Gastrocnemius medialis (tissue), 4 donors: ENCODE measurements at regions not wholly inside any gene's neighbourhood (a gene's known extent, or its start where the extent isn't known, plus 50 kb on each side); places are given as distances from the start of the nearest gene placed in this dataset.

Experiments
- POLR2A ChIP-seq, 2 donors: fragments of 450-650 bp; IDR thresholded peaks; one replicate each; pipeline ENCODE4 v1.6.1; 2017; ENCODE audit warnings: antibody characterized with exemption in 2 of 2, mild to moderate bottlenecking in 2 of 2, moderate library complexity in 2 of 2
- TF ChIP-seq, protein P1 (sequence below), 5 experiments: fragments of 450-650 bp in 3 of 5; fragments of 200-600 bp in 2 of 5; sonication (generic) in 2 of 5; IDR thresholded peaks in 4 of 5; conservative IDR thresholded peaks in 1 of 5; 1 replicate in 4 of 5; 2 replicates in 1 of 5; pipeline ENCODE4 v1.5.1; 2016 to 2019; ENCODE audit warnings: antibody characterized with exemption in 5 of 5, mild to moderate bottlenecking in 3 of 5, moderate library complexity in 3 of 5

DNA sequence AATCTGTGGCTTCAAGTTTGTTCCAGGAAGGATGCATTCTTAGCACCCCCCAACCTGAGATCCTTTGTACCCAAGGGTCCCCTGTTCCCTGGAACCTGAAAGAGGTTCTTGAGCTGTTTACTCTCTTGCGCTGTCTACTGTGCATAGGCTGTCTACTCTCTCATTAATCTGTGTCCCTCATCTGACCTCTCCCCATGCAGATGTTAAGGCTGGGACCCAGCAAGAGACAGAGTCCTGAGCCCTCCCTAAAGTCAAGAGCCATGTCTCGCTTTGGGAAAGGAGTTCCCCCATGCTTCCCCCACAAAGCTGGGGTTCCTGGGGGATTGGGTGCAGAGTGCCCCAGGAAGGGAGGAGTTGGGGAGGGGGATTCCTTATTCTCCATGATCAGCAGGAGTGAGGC lies 312.9 kb downstream of the CYP26B1 start:
- TF ChIP-seq, protein P1, sequence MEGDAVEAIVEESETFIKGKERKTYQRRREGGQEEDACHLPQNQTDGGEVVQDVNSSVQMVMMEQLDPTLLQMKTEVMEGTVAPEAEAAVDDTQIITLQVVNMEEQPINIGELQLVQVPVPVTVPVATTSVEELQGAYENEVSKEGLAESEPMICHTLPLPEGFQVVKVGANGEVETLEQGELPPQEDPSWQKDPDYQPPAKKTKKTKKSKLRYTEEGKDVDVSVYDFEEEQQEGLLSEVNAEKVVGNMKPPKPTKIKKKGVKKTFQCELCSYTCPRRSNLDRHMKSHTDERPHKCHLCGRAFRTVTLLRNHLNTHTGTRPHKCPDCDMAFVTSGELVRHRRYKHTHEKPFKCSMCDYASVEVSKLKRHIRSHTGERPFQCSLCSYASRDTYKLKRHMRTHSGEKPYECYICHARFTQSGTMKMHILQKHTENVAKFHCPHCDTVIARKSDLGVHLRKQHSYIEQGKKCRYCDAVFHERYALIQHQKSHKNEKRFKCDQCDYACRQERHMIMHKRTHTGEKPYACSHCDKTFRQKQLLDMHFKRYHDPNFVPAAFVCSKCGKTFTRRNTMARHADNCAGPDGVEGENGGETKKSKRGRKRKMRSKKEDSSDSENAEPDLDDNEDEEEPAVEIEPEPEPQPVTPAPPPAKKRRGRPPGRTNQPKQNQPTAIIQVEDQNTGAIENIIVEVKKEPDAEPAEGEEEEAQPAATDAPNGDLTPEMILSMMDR (IDR thresholded peaks at IDR 0.05 in 4 of 5, conservative IDR thresholded peaks at IDR 0.05 in 1 of 5), result no peak
- no peak for TF ChIP-seq POLR2A (IDR thresholded peaks at IDR 0.05)
